ENCODE measurements at regions not wholly inside any gene's neighbourhood (a gene's known extent, or its start where the extent isn't known, plus 50 kb on each side); places are given as distances from the start of the nearest gene placed in this dataset.

- TF ChIP-seq GATA2 (IDR thresholded peaks at IDR 0.05; ENCODE audit: low read depth, low read length) (no peak), GATA3 (IDR thresholded peaks at IDR 0.05; ENCODE audit: low read depth, low read length) (no peak)
These were observed 117.3 kb upstream of the MARK1 start for GRCh38 chr1:220410611-220411010.

Data from SH-SY5Y (cell line).